OCI-LY1 (cell line): ENCODE measurements at regions not wholly inside any gene's neighbourhood (a gene's known extent, or its start where the extent isn't known, plus 50 kb on each side); places are given as distances from the start of the nearest gene placed in this dataset.

ENCODE experiments used
- CTCF ChIP-seq: fragments of 200-600 bp; sonication (generic), shearing (Covaris generic); IDR thresholded peaks from 2 replicates; pipeline ENCODE4 v1.5.1; 2017; ENCODE audit warnings: mild to moderate bottlenecking, antibody characterized with exemption, low read length, moderate library complexity, mixed read lengths
- EZH2 ChIP-seq: fragments of 200-600 bp; sonication (generic), shearing (Covaris generic); IDR thresholded peaks from 2 replicates; pipeline ENCODE4 v1.8.0; 2017; ENCODE audit warnings: borderline replicate concordance, mixed run types, mild to moderate bottlenecking, antibody characterized with exemption, low read length, moderate library complexity, mixed read lengths

GRCh38 chr16:64364894-64365293 lies 757.0 kb downstream of the CDH11 start:
- TF ChIP-seq CTCF: no peak
- TF ChIP-seq EZH2: no peak
